GM12878 (cell line): ENCODE measurements at regions not wholly inside any gene's neighbourhood (a gene's known extent, or its start where the extent isn't known, plus 50 kb on each side); places are given as distances from the start of the nearest gene placed in this dataset.

Experiments
- ASH2L ChIP-seq: fragments of 300-600, 200-600 bp; sonication (generic); IDR thresholded peaks from 2 replicates; pipeline ENCODE4 v1.6.1; 2017; ENCODE audit warnings: low read depth, mild to moderate bottlenecking, borderline replicate concordance
- CREB1 ChIP-seq: IDR thresholded peaks from 2 replicates; pipeline ENCODE4 v1.6.1; 2012; ENCODE audit warnings: low read depth, mild to moderate bottlenecking, inconsistent platforms
- ELK1 ChIP-seq: IDR thresholded peaks from 2 replicates; pipeline ENCODE4 v1.6.1; 2012; ENCODE audit warnings: low read depth, low read length, improper control_type of control experiment
- FOS ChIP-seq: IDR thresholded peaks from 3 replicates; pipeline ENCODE4 v1.6.1; 2011; ENCODE audit warnings: borderline replicate concordance; ENCODE audit not compliant: insufficient read length; ENCODE audit errors: extremely low read depth
- FOXM1 ChIP-seq: IDR thresholded peaks from 2 replicates; pipeline ENCODE4 v1.6.1; 2012; ENCODE audit warnings: low read depth, mild to moderate bottlenecking, inconsistent platforms, low read length, moderate library complexity
- IKZF1 ChIP-seq: fragments of 450-650 bp; conservative IDR thresholded peaks from 2 replicates; pipeline ENCODE4 v1.6.1; 2017; ENCODE audit warnings: antibody characterized with exemption, mild to moderate bottlenecking
- JUNB ChIP-seq: IDR thresholded peaks from 2 replicates; pipeline ENCODE4 v1.6.1; 2016; ENCODE audit warnings: antibody characterized with exemption, mild to moderate bottlenecking
- POLR2A ChIP-seq: IDR thresholded peaks from 2 replicates; pipeline ENCODE4 v1.6.1; 2011; ENCODE audit warnings: low read depth, mild to moderate bottlenecking, low read length
- SPI1 ChIP-seq: IDR thresholded peaks from 2 replicates; pipeline ENCODE4 v1.6.1; 2011; ENCODE audit warnings: low read depth, mild to moderate bottlenecking, low read length, moderate library complexity, borderline replicate concordance; ENCODE audit not compliant: insufficient read depth
- ZBTB33 ChIP-seq: fragments of 450-650 bp; IDR thresholded peaks from 2 replicates; pipeline ENCODE4 v1.6.1; 2017; ENCODE audit warnings: mild to moderate bottlenecking

GRCh38 chr6:40163924-40164323 is 229.7 kb upstream of the MOCS1 start:
- no peak for TF ChIP-seq SPI1
- no peak for TF ChIP-seq CREB1
- no peak for TF ChIP-seq ELK1
- TF ChIP-seq ZBTB33, result no peak
- no peak for TF ChIP-seq ASH2L
- no peak for TF ChIP-seq POLR2A
- no peak for TF ChIP-seq FOS
- TF ChIP-seq FOXM1, result no peak
- no peak for TF ChIP-seq IKZF1
- TF ChIP-seq JUNB, result no peak
